ENCODE measurements at regions not wholly inside any gene's neighbourhood (a gene's known extent, or its start where the extent isn't known, plus 50 kb on each side); places are given as distances from the start of the nearest gene placed in this dataset.
"Not testable (repeated sequence)": the region's sequence is repeated elsewhere in the genome, so short reads cannot be mapped to it uniquely, and the experiment has no call there.

DNA sequence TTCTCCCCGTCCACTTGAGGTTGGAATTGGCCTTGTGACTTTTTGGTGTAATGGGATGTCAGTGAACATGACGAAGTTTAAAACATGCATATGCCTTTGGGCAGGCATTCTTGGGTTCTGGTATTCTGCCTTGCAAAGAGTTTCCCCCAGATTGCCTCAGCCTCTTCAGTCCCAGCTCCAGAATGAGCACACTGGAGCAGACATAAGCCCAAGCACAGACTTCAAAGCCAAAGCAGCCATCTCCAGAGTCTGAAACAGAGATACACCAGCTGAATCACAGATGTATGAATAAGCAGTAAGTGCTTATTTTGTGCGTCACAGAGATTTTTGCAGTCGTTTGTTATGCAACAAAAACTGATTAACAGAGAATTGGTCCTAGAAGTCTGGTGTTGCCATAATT, 546.0 kb downstream of the FRK start:
- POLR2A ChIA-PET, result no interaction called here
- TF ChIP-seq, protein P1, sequence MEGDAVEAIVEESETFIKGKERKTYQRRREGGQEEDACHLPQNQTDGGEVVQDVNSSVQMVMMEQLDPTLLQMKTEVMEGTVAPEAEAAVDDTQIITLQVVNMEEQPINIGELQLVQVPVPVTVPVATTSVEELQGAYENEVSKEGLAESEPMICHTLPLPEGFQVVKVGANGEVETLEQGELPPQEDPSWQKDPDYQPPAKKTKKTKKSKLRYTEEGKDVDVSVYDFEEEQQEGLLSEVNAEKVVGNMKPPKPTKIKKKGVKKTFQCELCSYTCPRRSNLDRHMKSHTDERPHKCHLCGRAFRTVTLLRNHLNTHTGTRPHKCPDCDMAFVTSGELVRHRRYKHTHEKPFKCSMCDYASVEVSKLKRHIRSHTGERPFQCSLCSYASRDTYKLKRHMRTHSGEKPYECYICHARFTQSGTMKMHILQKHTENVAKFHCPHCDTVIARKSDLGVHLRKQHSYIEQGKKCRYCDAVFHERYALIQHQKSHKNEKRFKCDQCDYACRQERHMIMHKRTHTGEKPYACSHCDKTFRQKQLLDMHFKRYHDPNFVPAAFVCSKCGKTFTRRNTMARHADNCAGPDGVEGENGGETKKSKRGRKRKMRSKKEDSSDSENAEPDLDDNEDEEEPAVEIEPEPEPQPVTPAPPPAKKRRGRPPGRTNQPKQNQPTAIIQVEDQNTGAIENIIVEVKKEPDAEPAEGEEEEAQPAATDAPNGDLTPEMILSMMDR (IDR thresholded peaks at IDR 0.05; ENCODE audit: unreplicated experiment), result no peak
- Mint-ChIP-seq H3K9me3 (ENCODE audit: unreplicated experiment) (peaks cover 8% of the 10 kb centered on the region), H3K27ac (ENCODE audit: low read depth, unreplicated experiment) (no peak overlapping the region), H3K4me1 (ENCODE audit: insufficient read depth, unreplicated experiment) (no peaks in the 10 kb centered on the region), H3K4me3 (ENCODE audit: unreplicated experiment) (no peak overlapping the region), H3K36me3 (ENCODE audit: insufficient read depth, unreplicated experiment) (no peaks in the 10 kb centered on the region), H3K27me3 (ENCODE audit: insufficient read depth, unreplicated experiment) (peaks cover 10% of the 10 kb centered on the region)
- intact Hi-C loops (cut with micrococcal nuclease), result no loop called here
- DNase-seq (ENCODE audit: unreplicated experiment), result peak; percentile 1
- CTCF ChIA-PET, result no interaction called here
- BruUV-seq (replicated peaks), result no TSS peak

DNA sequence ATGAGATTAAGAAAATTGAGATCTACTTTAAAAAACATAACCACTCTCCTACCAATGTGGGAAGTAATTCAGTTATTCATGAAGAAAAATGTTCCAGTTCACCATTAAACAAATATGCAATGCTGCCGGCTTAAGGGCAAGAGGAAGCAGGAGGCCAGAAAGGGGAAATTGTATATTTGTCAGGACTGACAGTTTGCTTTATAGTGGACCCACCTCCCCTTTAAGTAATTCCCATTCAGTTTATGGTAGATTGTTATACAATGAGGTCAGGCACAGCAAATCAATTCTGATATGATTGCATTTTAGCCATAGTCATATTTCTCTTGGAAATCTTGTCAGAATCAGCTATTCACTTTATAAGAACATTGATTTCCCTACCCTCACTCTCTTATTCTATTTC, 547.8 kb downstream of the FRK start:
- Mint-ChIP-seq H3K36me3 (ENCODE audit: insufficient read depth, unreplicated experiment) (no peaks in the 10 kb centered on the region), H3K4me1 (ENCODE audit: insufficient read depth, unreplicated experiment) (no peaks in the 10 kb centered on the region), H3K4me3 (ENCODE audit: unreplicated experiment) (no peak overlapping the region), H3K27me3 (ENCODE audit: insufficient read depth, unreplicated experiment) (peaks cover 14% of the 10 kb centered on the region), H3K27ac (ENCODE audit: low read depth, unreplicated experiment) (no peak overlapping the region), H3K9me3 (ENCODE audit: unreplicated experiment) (no peaks in the 10 kb centered on the region)
- DNase-seq (ENCODE audit: unreplicated experiment), result no peak
- BruUV-seq (replicated peaks), result no TSS peak
- POLR2A ChIA-PET, result no interaction called here
- intact Hi-C loops (cut with micrococcal nuclease), result no loop called here
- TF ChIP-seq, protein P1 (IDR thresholded peaks at IDR 0.05; ENCODE audit: unreplicated experiment), result no peak
- CTCF ChIA-PET, result no interaction called here

DNA sequence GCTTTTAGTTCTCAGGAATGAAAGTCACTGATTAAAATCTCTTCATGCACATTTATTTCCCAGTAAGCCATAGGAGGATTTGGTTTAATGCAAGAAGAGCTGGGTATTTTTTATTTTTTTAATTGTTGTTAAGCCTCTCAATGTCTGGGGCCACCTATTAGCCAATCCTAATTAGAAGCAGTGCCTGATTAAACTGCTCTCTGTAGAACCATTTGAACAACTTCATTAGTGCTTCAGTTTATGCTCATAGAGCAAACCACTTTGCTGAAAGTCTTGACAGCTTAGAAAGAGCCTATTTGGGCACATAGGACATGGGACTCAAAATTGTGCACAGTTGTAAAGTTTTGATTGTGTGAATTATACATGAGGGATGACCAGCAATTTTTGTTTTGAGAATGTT, 548.9 kb downstream of the FRK start:
- no peaks in the 10 kb centered on the region for H3K4me1 Mint-ChIP-seq (ENCODE audit: insufficient read depth, unreplicated experiment)
- no peaks in the 10 kb centered on the region for H3K9me3 Mint-ChIP-seq (ENCODE audit: unreplicated experiment)
- TF ChIP-seq, protein P1 (IDR thresholded peaks at IDR 0.05; ENCODE audit: unreplicated experiment), result no peak
- no peak for DNase-seq (ENCODE audit: unreplicated experiment)
- BruUV-seq (replicated peaks), result no TSS peak
- CTCF ChIA-PET, result no interaction called here
- H3K4me3 Mint-ChIP-seq (ENCODE audit: unreplicated experiment), result no peak overlapping the region
- intact Hi-C loops (cut with micrococcal nuclease), result no loop called here
- no peak overlapping the region for H3K27ac Mint-ChIP-seq (ENCODE audit: low read depth, unreplicated experiment)
- no peaks in the 10 kb centered on the region for H3K36me3 Mint-ChIP-seq (ENCODE audit: insufficient read depth, unreplicated experiment)
- POLR2A ChIA-PET, result no interaction called here
- H3K27me3 Mint-ChIP-seq (ENCODE audit: insufficient read depth, unreplicated experiment), result peaks cover 14% of the 10 kb centered on the region

DNA sequence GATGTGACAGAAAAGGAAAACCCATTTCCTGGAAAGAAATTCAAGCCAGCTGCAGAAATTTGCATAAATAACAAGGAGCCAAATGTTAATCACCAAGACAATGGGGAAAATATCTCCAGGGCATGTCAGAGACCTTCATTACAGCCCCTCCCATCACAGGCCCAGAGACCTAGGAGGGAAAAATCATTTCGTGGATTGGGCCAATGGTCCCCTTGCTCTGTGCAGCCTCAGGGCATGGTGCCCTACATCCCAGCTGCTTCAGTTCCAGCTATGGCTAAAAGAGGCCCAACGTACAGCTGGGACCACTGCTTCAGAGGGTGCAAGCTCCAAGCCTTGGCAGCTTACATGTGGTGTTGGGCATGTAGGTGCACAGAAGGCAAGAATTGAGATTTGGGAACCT, 558.3 kb downstream of the FRK start:
- POLR2A ChIA-PET; H3K36me3 Mint-ChIP-seq (ENCODE audit: insufficient read depth, unreplicated experiment); DNase-seq (ENCODE audit: unreplicated experiment); H3K27ac Mint-ChIP-seq (ENCODE audit: low read depth, unreplicated experiment); H3K9me3 Mint-ChIP-seq (ENCODE audit: unreplicated experiment); H3K4me3 Mint-ChIP-seq (ENCODE audit: unreplicated experiment); H3K27me3 Mint-ChIP-seq (ENCODE audit: insufficient read depth, unreplicated experiment); BruUV-seq (replicated peaks); intact Hi-C loops (cut with micrococcal nuclease); H3K4me1 Mint-ChIP-seq (ENCODE audit: insufficient read depth, unreplicated experiment): not testable (repeated sequence)
- CTCF ChIA-PET, result interaction anchor here (0.6 kb wide), 1 partner anchor 1277 kb away, joined by 3 read pairs; no protein-coding TSS in a partner anchor

DNA sequence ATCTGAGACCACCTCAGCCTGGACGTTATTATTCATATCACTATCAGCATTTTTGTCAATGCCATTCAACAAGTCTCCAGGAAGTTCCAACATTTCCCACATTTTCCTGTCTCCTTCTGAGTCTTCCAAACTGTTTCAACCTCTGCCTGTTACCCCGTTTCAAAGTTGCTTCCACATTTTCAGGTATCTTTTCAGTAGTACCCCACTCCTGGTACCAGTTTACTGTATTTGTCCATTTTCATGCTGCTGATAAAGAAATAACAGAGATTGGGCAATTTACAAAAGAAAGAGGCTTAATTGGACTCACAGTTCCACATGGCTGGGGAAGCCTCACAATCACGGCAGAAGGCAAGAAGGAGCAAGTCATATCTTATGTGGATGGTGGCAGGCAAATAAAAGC, 565.5 kb downstream of the FRK start:
- Mint-ChIP-seq H3K27me3 (ENCODE audit: insufficient read depth, unreplicated experiment) (no peaks in the 10 kb centered on the region), H3K36me3 (ENCODE audit: insufficient read depth, unreplicated experiment) (no peaks in the 10 kb centered on the region), H3K4me3 (ENCODE audit: unreplicated experiment) (no peak overlapping the region), H3K9me3 (ENCODE audit: unreplicated experiment) (peaks cover 9% of the 10 kb centered on the region), H3K4me1 (ENCODE audit: insufficient read depth, unreplicated experiment) (no peaks in the 10 kb centered on the region), H3K27ac (ENCODE audit: low read depth, unreplicated experiment) (no peak overlapping the region)
- BruUV-seq (replicated peaks), result no TSS peak
- intact Hi-C loops (cut with micrococcal nuclease), result no loop called here
- TF ChIP-seq, protein P1 (IDR thresholded peaks at IDR 0.05; ENCODE audit: unreplicated experiment), result no peak
- CTCF ChIA-PET, result no interaction called here
- no peak for DNase-seq (ENCODE audit: unreplicated experiment)
- POLR2A ChIA-PET, result no interaction called here

Data from MCF 10A (cell line).